ENCODE measurements at regions not wholly inside any gene's neighbourhood (a gene's known extent, or its start where the extent isn't known, plus 50 kb on each side); places are given as distances from the start of the nearest gene placed in this dataset.

GRCh38 chr4:178970433-178971140 lies 1528.3 kb upstream of the AGA start:
- Histone ChIP-seq H3K4me3 (ENCODE audit: low read depth in 1 of 2, low read length in 1 of 2) (no peak overlapping the region), H3K27ac (no peak overlapping the region), H3K9me3 (no peaks in the 10 kb centered on the region), H3K36me3 (no peaks in the 10 kb centered on the region), H3K4me1 (ENCODE audit: control insufficient read depth in 1 of 2, insufficient read depth in 1 of 2, low read depth in 1 of 2, low read length in 1 of 2) (no peaks in the 10 kb centered on the region), H3K27me3 (no peaks in the 10 kb centered on the region)
- TF ChIP-seq CTCF (IDR thresholded peaks at IDR 0.05) = no peak

DNA sequence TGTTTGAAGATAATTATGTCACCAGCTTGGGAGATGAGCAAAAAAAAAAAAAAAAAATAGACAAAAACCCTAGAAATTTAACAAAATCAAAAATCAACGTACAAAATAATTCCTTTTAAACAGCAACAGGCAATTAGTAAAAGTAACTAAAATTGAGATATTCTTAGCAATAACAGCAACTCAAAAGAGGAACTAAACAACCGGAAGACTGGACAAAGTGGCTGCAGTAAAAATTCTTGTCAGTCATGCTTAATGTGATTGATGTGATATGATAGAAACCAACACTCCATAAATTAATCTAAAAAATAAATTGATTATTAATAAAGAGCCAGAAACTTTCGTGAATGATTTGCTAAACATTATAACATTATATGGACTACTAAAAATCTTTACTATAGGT lies 1534.6 kb upstream of the AGA start:
- no peak overlapping the region for H3K4me3 ChIP-seq (ENCODE audit: low read depth in 1 of 2, low read length in 1 of 2)
- H3K9me3 ChIP-seq = no peaks in the 10 kb centered on the region
- no peaks in the 10 kb centered on the region for H3K4me1 ChIP-seq (ENCODE audit: control insufficient read depth in 1 of 2, insufficient read depth in 1 of 2, low read depth in 1 of 2, low read length in 1 of 2)
- no peaks in the 10 kb centered on the region for H3K27me3 ChIP-seq
- no peak overlapping the region for H3K27ac ChIP-seq
- H3K36me3 ChIP-seq = no peaks in the 10 kb centered on the region
- TF ChIP-seq CTCF (IDR thresholded peaks at IDR 0.05) = no peak

- no peaks in the 10 kb centered on the region for H3K27me3 ChIP-seq
- no peaks in the 10 kb centered on the region for H3K9me3 ChIP-seq
- no peaks in the 10 kb centered on the region for H3K36me3 ChIP-seq
- H3K27ac ChIP-seq = no peak overlapping the region
- TF ChIP-seq CTCF (IDR thresholded peaks at IDR 0.05) = no peak
- H3K4me3 ChIP-seq (ENCODE audit: low read depth in 1 of 2, low read length in 1 of 2) = no peak overlapping the region
- H3K4me1 ChIP-seq (ENCODE audit: control insufficient read depth in 1 of 2, insufficient read depth in 1 of 2, low read depth in 1 of 2, low read length in 1 of 2) = no peaks in the 10 kb centered on the region
Measured at GRCh38 chr4:178993306-178993705, 1551.1 kb upstream of the AGA start.

DNA sequence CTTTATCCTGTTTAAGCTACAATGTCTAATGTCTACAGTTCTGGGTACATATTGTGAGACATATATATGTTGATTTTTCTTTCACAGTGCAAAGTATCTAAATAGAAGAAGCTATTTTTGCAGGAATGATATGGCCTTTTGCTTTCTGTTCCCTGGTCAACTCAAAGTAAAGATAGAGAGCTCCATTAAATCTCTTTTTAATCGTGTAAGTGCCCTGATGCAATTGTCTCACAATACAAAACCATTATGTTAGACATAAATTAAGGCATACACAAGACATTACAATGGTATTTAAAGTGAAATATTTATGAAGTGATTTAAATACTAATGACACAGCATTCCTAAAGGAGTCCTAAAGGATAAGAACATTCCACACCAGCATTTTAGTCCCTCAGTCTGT lies 1559.7 kb upstream of the AGA start:
- TF ChIP-seq CTCF (IDR thresholded peaks at IDR 0.05) = no peak
- Histone ChIP-seq H3K36me3 (no peaks in the 10 kb centered on the region), H3K27ac (no peak overlapping the region), H3K4me3 (ENCODE audit: low read depth in 1 of 2, low read length in 1 of 2) (no peak overlapping the region), H3K27me3 (no peaks in the 10 kb centered on the region), H3K9me3 (no peaks in the 10 kb centered on the region), H3K4me1 (ENCODE audit: control insufficient read depth in 1 of 2, insufficient read depth in 1 of 2, low read depth in 1 of 2, low read length in 1 of 2) (no peaks in the 10 kb centered on the region)

DNA sequence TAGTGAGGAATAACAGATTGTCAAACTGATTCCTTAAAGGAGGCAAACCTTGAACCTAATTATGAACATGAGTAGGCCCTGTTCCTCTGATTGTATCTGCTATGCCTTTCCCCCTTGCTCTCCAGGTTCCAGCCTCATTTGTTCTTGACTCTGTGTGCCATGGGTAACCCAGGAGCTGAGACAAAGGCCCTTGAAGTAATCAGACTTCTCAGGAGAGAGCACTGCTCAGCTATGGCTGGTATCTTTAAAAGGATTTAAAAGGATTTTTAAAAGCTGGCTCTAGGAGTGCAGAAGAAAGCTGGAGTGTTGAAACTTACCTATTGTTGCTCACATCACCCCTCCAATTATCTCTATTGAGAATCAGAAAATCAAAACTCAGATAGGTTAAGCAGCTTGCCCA lies 1565.5 kb upstream of the AGA start:
- Histone ChIP-seq H3K27me3 (no peaks in the 10 kb centered on the region), H3K36me3 (no peaks in the 10 kb centered on the region), H3K27ac (no peak overlapping the region), H3K4me1 (ENCODE audit: control insufficient read depth in 1 of 2, insufficient read depth in 1 of 2, low read depth in 1 of 2, low read length in 1 of 2) (no peaks in the 10 kb centered on the region), H3K4me3 (ENCODE audit: low read depth in 1 of 2, low read length in 1 of 2) (no peak overlapping the region), H3K9me3 (no peaks in the 10 kb centered on the region)
- no peak for TF ChIP-seq CTCF (IDR thresholded peaks at IDR 0.05)
